K562 (cell line): ENCODE measurements at regions not wholly inside any gene's neighbourhood (a gene's known extent, or its start where the extent isn't known, plus 50 kb on each side); places are given as distances from the start of the nearest gene placed in this dataset.

ENCODE experiments used
- ATAC-seq: fragments of 200-7000 bp; cut with Tn5 transposase; 3 replicates; pipeline ENCODE4 v1.9.1; 2020; ENCODE audit warnings: moderate library complexity
- BruUV-seq: library from RNA; stranded (reverse); fragments of 400-500 nt; replicated peaks from 2 replicates; lab custom pipeline; 2021; lab: Mats Ljungman, UMichigan
- CTCF ChIA-PET: fragments of 300-600 bp; formaldehyde crosslinking; extraction: SDS; loops from one replicate; lab custom pipeline; 2021; ENCODE audit warnings: low intra/inter-chr PET ratio; lab: Yijun Ruan, JAX
- POLR2A ChIA-PET: fragments of 300-600, 350-650 bp; sonication (Branson Sonifier 250); formaldehyde crosslinking; extraction: SDS; loops from one replicate; lab custom pipeline; 2021; ENCODE audit warnings: antibody characterized with exemption, inconsistent platforms; lab: Yijun Ruan, JAX
- DNase-seq, 4 experiments: peaks; one replicate each; pipeline versions ENCODE4 v3.0.0 to v3.0.0-alpha.2; 2011 to 2018; ENCODE audit warnings: low spot score in 3 of 4, mixed read lengths in 3 of 4; ENCODE audit errors: extremely low read depth in 1 of 4
- FAIRE-seq: peaks from 2 replicates; lab custom pipeline; 2011; peaks lifted over from hg19 to GRCh38; lab: Jason Lieb, UNC
- H2AFZ ChIP-seq: 2 replicates; pipeline ENCODE4 v1.6.0; 2011; ENCODE audit warnings: low read depth, low read length, control low read depth, inconsistent platforms
- H3K27ac ChIP-seq: fragments of 200-600 bp; 3 replicates; pipeline ENCODE4 v1.8.0; 2011; ENCODE audit warnings: low read depth, mild to moderate bottlenecking, control low read depth, inconsistent platforms, low read length, moderate library complexity, mixed read lengths; ENCODE audit errors: extremely low read depth
- H3K27me3 ChIP-seq, 2 experiments: fragments of 300-600 bp in 1 of 2; 2 replicates in 1 of 2; 3 replicates in 1 of 2; pipeline versions ENCODE4 v1.6.0 to v1.8.0; 2011; ENCODE audit warnings: inconsistent platforms in 2 of 2, low read length in 2 of 2, mild to moderate bottlenecking in 1 of 2, mixed read lengths in 1 of 2, moderate library complexity in 1 of 2; ENCODE audit not compliant: control insufficient read depth in 2 of 2, insufficient read depth in 2 of 2
- H3K36me3 ChIP-seq: fragments of 300-600 bp; 3 replicates; pipeline ENCODE4 v1.8.0; 2011; ENCODE audit warnings: mild to moderate bottlenecking, low read length, inconsistent platforms; ENCODE audit not compliant: control insufficient read depth, insufficient read depth
- H3K4me1 ChIP-seq, 2 experiments: fragments of 200-600 bp in 1 of 2; replicated peaks in 1 of 2; 2 replicates in 1 of 2; 3 replicates in 1 of 2; pipeline versions ENCODE4 v1.5.1 to v1.8.0; 2011; ENCODE audit warnings: inconsistent platforms in 2 of 2, low read length in 2 of 2, mild to moderate bottlenecking in 1 of 2, mixed read lengths in 1 of 2, moderate library complexity in 1 of 2; ENCODE audit not compliant: control insufficient read depth in 2 of 2, insufficient read depth in 2 of 2
- H3K4me2 ChIP-seq: 2 replicates; pipeline ENCODE4 v1.6.1; 2011; ENCODE audit warnings: low read length, control low read depth, inconsistent platforms, mixed read lengths; ENCODE audit not compliant: insufficient read depth
- H3K4me3 ChIP-seq: fragments of 200-600 bp; sonication (generic), shearing (Covaris generic); 2 replicates; pipeline ENCODE4 v1.5.1; 2016; ENCODE audit warnings: control low read depth, inconsistent platforms
- H3K79me2 ChIP-seq: fragments of 200-600 bp; 3 replicates; pipeline ENCODE4 v1.8.0; 2011; ENCODE audit warnings: low read length, inconsistent platforms; ENCODE audit not compliant: control insufficient read depth, insufficient read depth
- H3K9ac ChIP-seq, 2 experiments: 2 replicates each; pipeline versions ENCODE4 v1.6.0 to v1.6.1; 2011; ENCODE audit warnings: low read depth in 2 of 2, low read length in 2 of 2, control low read depth in 1 of 2, inconsistent platforms in 1 of 2, mild to moderate bottlenecking in 1 of 2, mixed read lengths in 1 of 2; ENCODE audit not compliant: insufficient read depth in 1 of 2
- H3K9me1 ChIP-seq: one replicate; pipeline ENCODE4 v1.6.0; 2011; ENCODE audit warnings: inconsistent platforms, mild to moderate bottlenecking, low read length, moderate library complexity; ENCODE audit not compliant: control insufficient read depth, insufficient read depth
- H3K9me3 ChIP-seq: replicated peaks from 2 replicates; pipeline ENCODE4 v1.5.1; 2011; ENCODE audit warnings: low read depth, low read length, inconsistent platforms; ENCODE audit not compliant: control insufficient read depth, insufficient read depth
- H4K20me1 ChIP-seq: replicated peaks from 2 replicates; pipeline ENCODE4 v1.6.1; 2011; ENCODE audit warnings: low read length, inconsistent platforms, mixed read lengths; ENCODE audit not compliant: control insufficient read depth, insufficient read depth
- FOS ChIP-seq: IDR thresholded peaks from 3 replicates; pipeline ENCODE4 v1.6.1; 2011; ENCODE audit not compliant: insufficient read length; ENCODE audit errors: extremely low read depth
- MXI1 ChIP-seq: IDR thresholded peaks from 2 replicates; pipeline ENCODE4 v1.6.1; 2011; ENCODE audit warnings: low read depth, mild to moderate bottlenecking, improper control_type of control experiment, low read length
- PHTF2 ChIP-seq: fragments of 250-450 bp; sonication (Bioruptor Pico); IDR thresholded peaks from 2 replicates; pipeline ENCODE4 v1.5.0; 2021; ENCODE audit warnings: mild to moderate bottlenecking
- SMARCA4 ChIP-seq: fragments of 450-650 bp; IDR thresholded peaks from 2 replicates; pipeline ENCODE4 v1.6.1; 2016
- TCF7 ChIP-seq: sonication (generic); IDR thresholded peaks from 2 replicates; pipeline ENCODE4 v1.6.1; 2016; ENCODE audit warnings: antibody characterized with exemption, borderline replicate concordance
- THRAP3 ChIP-seq: fragments of 450-650 bp; IDR thresholded peaks from 2 replicates; pipeline ENCODE4 v1.6.1; 2016; ENCODE audit warnings: mild to moderate bottlenecking, inconsistent platforms, borderline replicate concordance
- ZBTB7A ChIP-seq: IDR thresholded peaks from 2 replicates; pipeline ENCODE4 v1.6.1; 2011; ENCODE audit warnings: low read depth, mild to moderate bottlenecking, low read length, moderate library complexity, borderline replicate concordance; ENCODE audit not compliant: control insufficient read depth
- ZKSCAN1 ChIP-seq: fragments of 150-350 bp; IDR thresholded peaks from 2 replicates; pipeline ENCODE4 v1.6.1; 2016; ENCODE audit warnings: low read depth, low read length
- ZNF583 ChIP-seq: fragments of 250-450 bp; sonication (Bioruptor Pico); IDR thresholded peaks from 2 replicates; pipeline ENCODE4 v1.4.0; 2020
- ZNF76 ChIP-seq: fragments of 250-450 bp; sonication (Bioruptor Pico); IDR thresholded peaks from 2 replicates; pipeline ENCODE4 v1.4.0; 2020; ENCODE audit warnings: mild to moderate bottlenecking, moderate library complexity, borderline replicate concordance
- ZNF785 ChIP-seq: fragments of 250-450 bp; sonication (Bioruptor Pico); IDR thresholded peaks from 2 replicates; pipeline ENCODE4 v1.4.0; 2020; ENCODE audit warnings: mild to moderate bottlenecking
- WGBS: fragments of 100-300 bp; shearing (Covaris generic); methylation state at CpG from one replicate; pipeline ENCODE4 v1.1.6; 2016; ENCODE audit warnings: low coverage, mixed read lengths; ENCODE audit not compliant: insufficient coverage; ENCODE audit errors: missing lambda C conversion rate; 5-methylcytosine and 5-hydroxymethylcytosine counted together
- in situ Hi-C: fragments of 300-500 bp; cut with MboI; formaldehyde crosslinking; loops from 4 replicates; pipeline ENCODE4 v1.15.0; 2018; ENCODE audit warnings: inconsistent platforms, mixed read lengths
- intact Hi-C: fragments of 100-400 bp; cut with micrococcal nuclease; formaldehyde crosslinking; loops from 2 replicates; pipeline ENCODE4 v1.14.2; 2022
- TF ChIP-seq, protein P1 (sequence below): fragments of 250-450 bp; sonication (Bioruptor Pico); IDR thresholded peaks from 2 replicates; pipeline ENCODE4 v1.4.0; 2020; ENCODE audit warnings: mild to moderate bottlenecking, moderate library complexity, borderline replicate concordance
- TF ChIP-seq, protein P2 (sequence below): sonication (generic); formaldehyde crosslinking; IDR thresholded peaks from 2 replicates; pipeline ENCODE4 v1.8.1; 2023; ENCODE audit warnings: mild to moderate bottlenecking, missing genetic modification reagents
- TF ChIP-seq, protein P3 (sequence below): fragments of 200-800 bp; sonication (Bioruptor generic); IDR thresholded peaks from 2 replicates; pipeline ENCODE4 v1.6.1; 2017; ENCODE audit warnings: missing genetic modification characterization, missing compliant biosample characterization
- TF ChIP-seq, protein P4 (sequence below): fragments of 450-650 bp; formaldehyde crosslinking; IDR thresholded peaks from 2 replicates; pipeline ENCODE4 v1.4.0; 2022; ENCODE audit warnings: mild to moderate bottlenecking, moderate library complexity

DNA sequence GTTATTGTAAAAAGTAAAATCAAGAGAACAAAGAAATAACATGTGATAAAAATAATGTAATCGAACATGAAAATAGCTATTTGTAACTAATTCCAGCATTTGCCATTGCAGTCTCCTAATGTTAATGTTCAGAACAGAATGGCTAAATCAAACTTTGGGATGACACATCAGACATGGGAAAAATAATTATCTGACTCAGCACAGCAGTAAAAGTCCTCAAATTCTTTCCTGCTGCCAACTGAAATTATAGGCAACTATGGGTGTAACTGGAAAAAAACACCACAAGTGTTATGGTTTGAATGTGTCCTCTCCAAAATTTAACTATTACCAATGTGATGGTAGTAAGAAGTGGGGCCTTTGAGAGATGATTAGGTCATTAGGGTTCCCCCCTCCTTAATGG lies 446.7 kb downstream of the C3orf38 start:
- CTCF ChIA-PET = no interaction called here
- H3K4me1 ChIP-seq = no peaks in the 10 kb centered on the region
- H3K27me3 ChIP-seq = no peaks in the 10 kb centered on the region
- no peak overlapping the region for H3K27ac ChIP-seq
- ATAC-seq (no peak), FAIRE-seq (no peak), DNase-seq (no peak)
- intact Hi-C loops (no loop called here), in situ Hi-C loops (no loop called here)
- WGBS = 0% methylated on average over 1 of the region's 1 CpG
- H2AFZ ChIP-seq = no peak overlapping the region
- H4K20me1 ChIP-seq = no peaks in the 10 kb centered on the region
- H3K9me3 ChIP-seq = no peaks in the 10 kb centered on the region
- H3K4me2 ChIP-seq = no peak overlapping the region
- H3K9me1 ChIP-seq = no peaks in the 10 kb centered on the region
- H3K79me2 ChIP-seq = no peaks in the 10 kb centered on the region
- H3K36me3 ChIP-seq = no peaks in the 10 kb centered on the region
- POLR2A ChIA-PET = no interaction called here
- H3K4me3 ChIP-seq = no peak overlapping the region
- BruUV-seq = no TSS peak
- H3K9ac ChIP-seq = no peak overlapping the region
- TF ChIP-seq, protein P1, sequence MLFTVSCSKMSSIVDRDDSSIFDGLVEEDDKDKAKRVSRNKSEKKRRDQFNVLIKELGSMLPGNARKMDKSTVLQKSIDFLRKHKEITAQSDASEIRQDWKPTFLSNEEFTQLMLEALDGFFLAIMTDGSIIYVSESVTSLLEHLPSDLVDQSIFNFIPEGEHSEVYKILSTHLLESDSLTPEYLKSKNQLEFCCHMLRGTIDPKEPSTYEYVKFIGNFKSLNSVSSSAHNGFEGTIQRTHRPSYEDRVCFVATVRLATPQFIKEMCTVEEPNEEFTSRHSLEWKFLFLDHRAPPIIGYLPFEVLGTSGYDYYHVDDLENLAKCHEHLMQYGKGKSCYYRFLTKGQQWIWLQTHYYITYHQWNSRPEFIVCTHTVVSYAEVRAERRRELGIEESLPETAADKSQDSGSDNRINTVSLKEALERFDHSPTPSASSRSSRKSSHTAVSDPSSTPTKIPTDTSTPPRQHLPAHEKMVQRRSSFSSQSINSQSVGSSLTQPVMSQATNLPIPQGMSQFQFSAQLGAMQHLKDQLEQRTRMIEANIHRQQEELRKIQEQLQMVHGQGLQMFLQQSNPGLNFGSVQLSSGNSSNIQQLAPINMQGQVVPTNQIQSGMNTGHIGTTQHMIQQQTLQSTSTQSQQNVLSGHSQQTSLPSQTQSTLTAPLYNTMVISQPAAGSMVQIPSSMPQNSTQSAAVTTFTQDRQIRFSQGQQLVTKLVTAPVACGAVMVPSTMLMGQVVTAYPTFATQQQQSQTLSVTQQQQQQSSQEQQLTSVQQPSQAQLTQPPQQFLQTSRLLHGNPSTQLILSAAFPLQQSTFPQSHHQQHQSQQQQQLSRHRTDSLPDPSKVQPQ (CRISPR knock-in tag) = no peak
- TF ChIP-seq ZNF785 (CRISPR knock-in tag) = no peak
- no peak for TF ChIP-seq MXI1
- TF ChIP-seq FOS = no peak
- TF ChIP-seq, protein P2, sequence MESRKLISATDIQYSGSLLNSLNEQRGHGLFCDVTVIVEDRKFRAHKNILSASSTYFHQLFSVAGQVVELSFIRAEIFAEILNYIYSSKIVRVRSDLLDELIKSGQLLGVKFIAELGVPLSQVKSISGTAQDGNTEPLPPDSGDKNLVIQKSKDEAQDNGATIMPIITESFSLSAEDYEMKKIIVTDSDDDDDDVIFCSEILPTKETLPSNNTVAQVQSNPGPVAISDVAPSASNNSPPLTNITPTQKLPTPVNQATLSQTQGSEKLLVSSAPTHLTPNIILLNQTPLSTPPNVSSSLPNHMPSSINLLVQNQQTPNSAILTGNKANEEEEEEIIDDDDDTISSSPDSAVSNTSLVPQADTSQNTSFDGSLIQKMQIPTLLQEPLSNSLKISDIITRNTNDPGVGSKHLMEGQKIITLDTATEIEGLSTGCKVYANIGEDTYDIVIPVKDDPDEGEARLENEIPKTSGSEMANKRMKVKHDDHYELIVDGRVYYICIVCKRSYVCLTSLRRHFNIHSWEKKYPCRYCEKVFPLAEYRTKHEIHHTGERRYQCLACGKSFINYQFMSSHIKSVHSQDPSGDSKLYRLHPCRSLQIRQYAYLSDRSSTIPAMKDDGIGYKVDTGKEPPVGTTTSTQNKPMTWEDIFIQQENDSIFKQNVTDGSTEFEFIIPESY (CRISPR knock-in tag) = no peak
- no peak for TF ChIP-seq TCF7
- no peak for TF ChIP-seq ZBTB7A
- TF ChIP-seq ZNF583 = no peak
- TF ChIP-seq ZNF76 = no peak
- TF ChIP-seq SMARCA4 = no peak
- TF ChIP-seq THRAP3 = no peak
- TF ChIP-seq, protein P3, sequence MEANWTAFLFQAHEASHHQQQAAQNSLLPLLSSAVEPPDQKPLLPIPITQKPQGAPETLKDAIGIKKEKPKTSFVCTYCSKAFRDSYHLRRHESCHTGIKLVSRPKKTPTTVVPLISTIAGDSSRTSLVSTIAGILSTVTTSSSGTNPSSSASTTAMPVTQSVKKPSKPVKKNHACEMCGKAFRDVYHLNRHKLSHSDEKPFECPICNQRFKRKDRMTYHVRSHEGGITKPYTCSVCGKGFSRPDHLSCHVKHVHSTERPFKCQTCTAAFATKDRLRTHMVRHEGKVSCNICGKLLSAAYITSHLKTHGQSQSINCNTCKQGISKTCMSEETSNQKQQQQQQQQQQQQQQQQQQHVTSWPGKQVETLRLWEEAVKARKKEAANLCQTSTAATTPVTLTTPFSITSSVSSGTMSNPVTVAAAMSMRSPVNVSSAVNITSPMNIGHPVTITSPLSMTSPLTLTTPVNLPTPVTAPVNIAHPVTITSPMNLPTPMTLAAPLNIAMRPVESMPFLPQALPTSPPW (CRISPR knock-in tag) = no peak
- TF ChIP-seq, protein P4, sequence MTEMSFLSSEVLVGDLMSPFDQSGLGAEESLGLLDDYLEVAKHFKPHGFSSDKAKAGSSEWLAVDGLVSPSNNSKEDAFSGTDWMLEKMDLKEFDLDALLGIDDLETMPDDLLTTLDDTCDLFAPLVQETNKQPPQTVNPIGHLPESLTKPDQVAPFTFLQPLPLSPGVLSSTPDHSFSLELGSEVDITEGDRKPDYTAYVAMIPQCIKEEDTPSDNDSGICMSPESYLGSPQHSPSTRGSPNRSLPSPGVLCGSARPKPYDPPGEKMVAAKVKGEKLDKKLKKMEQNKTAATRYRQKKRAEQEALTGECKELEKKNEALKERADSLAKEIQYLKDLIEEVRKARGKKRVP (CRISPR knock-in tag) = no peak
- no peak for TF ChIP-seq ZKSCAN1
- TF ChIP-seq PHTF2 (CRISPR knock-in tag) = no peak
